B cell (primary cell): ENCODE measurements at regions not wholly inside any gene's neighbourhood (a gene's known extent, or its start where the extent isn't known, plus 50 kb on each side); places are given as distances from the start of the nearest gene placed in this dataset.

Experiments
- ATAC-seq: fragments of 200-7000 bp; cut with Tn5 transposase; one replicate; pipeline ENCODE4 v1.10.0; 2021; ENCODE audit warnings: low read depth, mild to moderate bottlenecking, moderate number of reproducible peaks, moderate library complexity
- CTCF ChIA-PET: fragments of 350-600 bp; sonication (Branson Sonifier 250); formaldehyde crosslinking; loops from one replicate; lab custom pipeline; 2021; ENCODE audit warnings: antibody characterized with exemption, inconsistent platforms; lab: Charles Lee
- POLR2A ChIA-PET: fragments of 350-600 bp; sonication (Branson Sonifier 250); formaldehyde crosslinking; loops from one replicate; lab custom pipeline; 2021; ENCODE audit warnings: antibody characterized with exemption; lab: Charles Lee
- DNase-seq: peaks from one replicate; pipeline ENCODE4 v3.0.0; 2013
- H2AFZ ChIP-seq: 2 replicates; pipeline ENCODE4 v1.6.1; 2012; ENCODE audit warnings: mild to moderate bottlenecking, low read depth, low read length; ENCODE audit not compliant: insufficient read depth, poor library complexity, severe bottlenecking
- H3K27ac ChIP-seq, 2 donors: 1 replicate in 1 of 2; 2 replicates in 1 of 2; pipeline ENCODE4 v1.5.1; 2012 to 2013; ENCODE audit warnings: low read length in 2 of 2, mild to moderate bottlenecking in 2 of 2, moderate library complexity in 1 of 2
- H3K27me3 ChIP-seq, 4 experiments: fragments of 200-600 bp in 1 of 4; sonication (generic) in 1 of 4; replicated peaks in 1 of 4; 1 replicate in 2 of 4; 2 replicates in 2 of 4; pipeline versions ENCODE4 v1.6.1 to v1.7.0; 2013 to 2016; ENCODE audit warnings: low read length in 3 of 4, mild to moderate bottlenecking in 2 of 4, mixed read lengths in 1 of 4, moderate library complexity in 1 of 4; ENCODE audit not compliant: insufficient read depth in 4 of 4, control insufficient read depth in 3 of 4; ENCODE audit errors: control extremely low read depth in 1 of 4
- H3K36me3 ChIP-seq, 2 experiments: replicated peaks in 1 of 2; 1 replicate in 1 of 2; 2 replicates in 1 of 2; pipeline versions ENCODE4 v1.6.1 to v1.7.1; 2013; ENCODE audit warnings: low read length in 1 of 2; ENCODE audit not compliant: insufficient read depth in 2 of 2, control insufficient read depth in 1 of 2; ENCODE audit errors: control extremely low read depth in 1 of 2, extremely low read depth in 1 of 2
- H3K4me1 ChIP-seq, 2 donors: fragments of 200-600 bp in 1 of 2; sonication (generic) in 1 of 2; 1 replicate in 1 of 2; 2 replicates in 1 of 2; pipeline versions ENCODE4 v1.5.1 to v1.6.1; 2013 to 2017; ENCODE audit warnings: low read length in 2 of 2; ENCODE audit not compliant: control insufficient read depth in 2 of 2, insufficient read depth in 2 of 2
- H3K4me2 ChIP-seq: replicated peaks from 2 replicates; pipeline ENCODE3; 2012; ENCODE audit warnings: mild to moderate bottlenecking, low read depth, low read length; ENCODE audit not compliant: poor library complexity, severe bottlenecking
- H3K4me3 ChIP-seq, 5 experiments: fragments of 200-600 bp in 1 of 5; sonication (generic) in 1 of 5; 1 replicate in 3 of 5; 2 replicates in 2 of 5; pipeline versions ENCODE4 v1.5.1 to v1.7.0; 2011 to 2016; ENCODE audit warnings: low read length in 4 of 5, mild to moderate bottlenecking in 4 of 5, low read depth in 2 of 5, control low read depth in 1 of 5, moderate library complexity in 1 of 5; ENCODE audit not compliant: insufficient read depth in 1 of 5; ENCODE audit errors: control extremely low read depth in 1 of 5, extremely low read depth in 1 of 5
- H3K79me2 ChIP-seq: fragments of 200-600 bp; sonication (generic); one replicate; pipeline ENCODE4 v1.6.0; 2016; ENCODE audit warnings: low read length; ENCODE audit not compliant: control insufficient read depth, insufficient read depth
- H3K9ac ChIP-seq: fragments of 200-600 bp; sonication (generic); 2 replicates; pipeline ENCODE4 v1.6.1; 2017; ENCODE audit warnings: mild to moderate bottlenecking, low read length, moderate library complexity
- H3K9me3 ChIP-seq, 3 donors: one replicate each; pipeline versions ENCODE4 v1.6.1 to v1.7.1; 2013; ENCODE audit warnings: low read length in 2 of 3; ENCODE audit not compliant: control insufficient read depth in 2 of 3, insufficient read depth in 1 of 3; ENCODE audit errors: control extremely low read depth in 1 of 3
- H4K20me1 ChIP-seq: 2 replicates; pipeline ENCODE4 v1.6.0; 2012; ENCODE audit warnings: mild to moderate bottlenecking, low read length; ENCODE audit not compliant: insufficient read depth, control insufficient read depth, poor library complexity, severe bottlenecking
- H3K27ac Mint-ChIP-seq: one replicate; pipeline ENCODE4 v1.8.0; 2021; ENCODE audit warnings: mixed read lengths
- H3K27me3 Mint-ChIP-seq: one replicate; pipeline ENCODE4 v1.8.0; 2021; ENCODE audit warnings: mixed read lengths
- H3K4me1 Mint-ChIP-seq: one replicate; pipeline ENCODE4 v1.8.0; 2021; ENCODE audit warnings: mixed read lengths
- H3K4me3 Mint-ChIP-seq: one replicate; pipeline ENCODE4 v1.8.0; 2021; ENCODE audit warnings: mixed read lengths
- H3K9me3 Mint-ChIP-seq: one replicate; pipeline ENCODE4 v1.8.0; 2022; ENCODE audit warnings: mixed read lengths; ENCODE audit not compliant: insufficient read depth
- EZH2 ChIP-seq: IDR thresholded peaks from 2 replicates; pipeline ENCODE4 v1.6.1; 2012; ENCODE audit warnings: borderline replicate concordance, low read depth, mild to moderate bottlenecking, moderate library complexity, low read length; ENCODE audit not compliant: insufficient read depth, poor library complexity, severe bottlenecking
- WGBS: methylation state at CpG from one replicate; pipeline ENCODE4 v1.1.5; 2013; ENCODE audit warnings: missing lambda C conversion rate; ENCODE audit not compliant: insufficient coverage; 5-methylcytosine and 5-hydroxymethylcytosine counted together
- intact Hi-C: fragments of 100-400 bp; cut with micrococcal nuclease; formaldehyde crosslinking; loops from one replicate; pipeline ENCODE4 v1.10.0; 2022
- TF ChIP-seq, protein P1 (sequence below): fragments of 200-600 bp; IDR thresholded peaks from one replicate; pipeline ENCODE4 v1.8.0; 2022; ENCODE audit warnings: antibody characterized with exemption, mild to moderate bottlenecking

DNA sequence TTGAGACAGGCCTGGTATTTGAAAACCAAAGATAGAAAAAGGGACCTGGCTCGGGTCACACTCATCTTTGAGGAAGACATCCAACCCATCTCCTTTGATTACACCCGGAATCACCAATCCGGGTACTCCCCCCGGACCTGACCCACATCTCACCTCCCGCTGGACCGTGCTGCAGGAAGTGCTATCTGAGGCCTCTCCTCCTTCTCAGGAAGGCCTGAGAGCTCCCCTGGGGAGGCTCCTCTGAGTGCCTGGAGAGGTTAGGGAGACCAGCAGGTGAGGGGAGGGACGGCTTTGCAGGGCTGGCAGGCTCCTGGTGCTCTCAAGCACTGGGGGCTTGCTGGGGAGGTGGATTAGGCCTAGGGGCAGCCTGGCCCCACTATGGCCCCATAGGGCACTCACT lies 170.9 kb downstream of the ACKR3 start:
- no peaks in the 10 kb centered on the region for H3K4me1 ChIP-seq
- H3K79me2 ChIP-seq = no peaks in the 10 kb centered on the region
- ATAC-seq (no peak), DNase-seq (no peak)
- POLR2A ChIA-PET = no interaction called here
- no peaks in the 10 kb centered on the region for H3K9me3 ChIP-seq
- peaks cover 23% of the 10 kb centered on the region for H3K27me3 Mint-ChIP-seq
- no peak overlapping the region for H3K4me3 Mint-ChIP-seq
- H2AFZ ChIP-seq = no peak overlapping the region
- no peaks in the 10 kb centered on the region for H3K9me3 Mint-ChIP-seq
- H3K4me2 ChIP-seq = no peak overlapping the region
- no peak overlapping the region for H3K27ac ChIP-seq
- no peaks in the 10 kb centered on the region for H3K4me1 Mint-ChIP-seq
- no peak overlapping the region for H3K9ac ChIP-seq
- intact Hi-C loops = no loop called here
- no peak overlapping the region for H3K4me3 ChIP-seq
- no peaks in the 10 kb centered on the region for H3K27me3 ChIP-seq
- CTCF ChIA-PET = no interaction called here
- TF ChIP-seq EZH2 = no peak
- TF ChIP-seq, protein P1, sequence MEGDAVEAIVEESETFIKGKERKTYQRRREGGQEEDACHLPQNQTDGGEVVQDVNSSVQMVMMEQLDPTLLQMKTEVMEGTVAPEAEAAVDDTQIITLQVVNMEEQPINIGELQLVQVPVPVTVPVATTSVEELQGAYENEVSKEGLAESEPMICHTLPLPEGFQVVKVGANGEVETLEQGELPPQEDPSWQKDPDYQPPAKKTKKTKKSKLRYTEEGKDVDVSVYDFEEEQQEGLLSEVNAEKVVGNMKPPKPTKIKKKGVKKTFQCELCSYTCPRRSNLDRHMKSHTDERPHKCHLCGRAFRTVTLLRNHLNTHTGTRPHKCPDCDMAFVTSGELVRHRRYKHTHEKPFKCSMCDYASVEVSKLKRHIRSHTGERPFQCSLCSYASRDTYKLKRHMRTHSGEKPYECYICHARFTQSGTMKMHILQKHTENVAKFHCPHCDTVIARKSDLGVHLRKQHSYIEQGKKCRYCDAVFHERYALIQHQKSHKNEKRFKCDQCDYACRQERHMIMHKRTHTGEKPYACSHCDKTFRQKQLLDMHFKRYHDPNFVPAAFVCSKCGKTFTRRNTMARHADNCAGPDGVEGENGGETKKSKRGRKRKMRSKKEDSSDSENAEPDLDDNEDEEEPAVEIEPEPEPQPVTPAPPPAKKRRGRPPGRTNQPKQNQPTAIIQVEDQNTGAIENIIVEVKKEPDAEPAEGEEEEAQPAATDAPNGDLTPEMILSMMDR = no peak
- 80% methylated on average over 1 of the region's 7 CpGs for WGBS
- no peaks in the 10 kb centered on the region for H3K36me3 ChIP-seq
- H3K27ac Mint-ChIP-seq = no peak overlapping the region
- H4K20me1 ChIP-seq = no peaks in the 10 kb centered on the region

DNA sequence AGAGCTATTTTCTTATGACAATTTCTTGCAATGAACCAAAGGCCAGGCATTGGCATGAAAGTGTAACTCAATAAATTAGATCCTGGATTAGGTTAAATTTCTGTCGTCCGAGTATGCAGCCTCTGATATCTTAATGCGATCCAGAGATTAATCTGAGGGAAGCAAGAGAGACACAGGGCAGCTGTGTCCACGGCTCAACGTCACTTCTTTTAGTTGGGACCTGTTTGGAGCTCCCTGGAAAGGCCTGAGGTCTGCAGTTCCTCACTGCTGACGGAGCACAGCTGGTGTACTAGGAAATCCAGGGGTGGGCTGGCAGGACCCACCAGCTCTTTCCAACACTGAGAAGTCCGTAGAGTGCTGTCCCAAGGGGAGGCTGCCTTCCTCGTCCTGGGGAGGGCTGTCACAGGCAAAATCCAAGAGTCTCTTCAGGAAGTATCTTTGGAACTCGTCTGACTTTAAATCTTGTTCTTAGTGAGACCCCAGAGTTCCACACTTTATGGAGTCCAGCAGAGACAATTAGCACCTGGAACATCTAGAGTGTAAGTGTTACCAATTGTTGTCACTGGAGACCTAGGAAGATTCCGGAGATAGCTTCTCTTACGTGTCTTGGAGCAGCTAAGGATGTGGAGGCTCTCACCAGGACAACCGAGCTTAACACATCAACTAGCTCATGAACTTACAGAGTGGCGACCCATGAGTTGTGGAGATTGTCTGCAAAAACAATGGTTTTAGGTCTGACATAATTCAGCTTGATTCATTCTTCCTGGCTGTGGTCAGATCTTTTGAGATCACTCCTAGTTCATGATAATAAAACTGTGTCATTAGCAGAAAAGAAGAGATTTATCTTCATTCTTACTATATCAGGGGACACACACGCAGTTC lies 173.7 kb downstream of the ACKR3 start:
- no peaks in the 10 kb centered on the region for H3K4me1 ChIP-seq
- Mint-ChIP-seq H3K4me1 (no peaks in the 10 kb centered on the region), H3K9me3 (no peaks in the 10 kb centered on the region), H3K27me3 (peaks cover 18% of the 10 kb centered on the region), H3K27ac (no peak overlapping the region), H3K4me3 (no peak overlapping the region)
- H3K9me3 ChIP-seq = no peaks in the 10 kb centered on the region
- CTCF ChIA-PET = no interaction called here
- no peak overlapping the region for H2AFZ ChIP-seq
- H3K4me3 ChIP-seq = no peak overlapping the region
- intact Hi-C loops = no loop called here
- POLR2A ChIA-PET = no interaction called here
- DNase-seq = no peak
- H3K79me2 ChIP-seq = no peaks in the 10 kb centered on the region
- ATAC-seq = no peak
- WGBS = 83% methylated on average over 11 of the region's 14 CpGs
- H3K4me2 ChIP-seq = no peak overlapping the region
- no peak overlapping the region for H3K27ac ChIP-seq
- no peak overlapping the region for H3K9ac ChIP-seq
- H3K27me3 ChIP-seq = no peaks in the 10 kb centered on the region
- no peak for TF ChIP-seq EZH2
- TF ChIP-seq, protein P1 = no peak
- no peaks in the 10 kb centered on the region for H4K20me1 ChIP-seq
- H3K36me3 ChIP-seq = no peaks in the 10 kb centered on the region
